ENCODE measurements at regions not wholly inside any gene's neighbourhood (a gene's known extent, or its start where the extent isn't known, plus 50 kb on each side); places are given as distances from the start of the nearest gene placed in this dataset.
"Not testable (repeated sequence)": the region's sequence is repeated elsewhere in the genome, so short reads cannot be mapped to it uniquely, and the experiment has no call there.

DNA sequence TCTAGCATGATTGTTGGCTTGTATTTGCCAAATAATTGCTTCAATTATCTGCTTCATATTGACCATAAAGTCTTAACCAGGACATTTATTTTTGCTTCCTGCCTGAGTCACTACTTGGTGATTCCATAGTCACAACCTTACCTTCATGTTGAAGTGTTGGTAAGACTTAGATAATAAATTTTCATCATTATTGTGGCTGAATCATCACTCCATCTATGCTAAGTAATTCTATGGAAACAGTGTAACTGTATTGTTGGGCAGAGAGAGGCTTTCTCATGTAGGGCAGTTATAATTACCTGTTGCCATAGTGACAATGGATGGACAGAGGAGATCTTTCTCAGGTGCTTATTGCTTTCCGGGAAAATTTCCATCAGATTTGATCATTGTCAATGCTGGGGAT lies 330.7 kb upstream of the LRRC3B start:
- no peak for DNase-seq

DNA sequence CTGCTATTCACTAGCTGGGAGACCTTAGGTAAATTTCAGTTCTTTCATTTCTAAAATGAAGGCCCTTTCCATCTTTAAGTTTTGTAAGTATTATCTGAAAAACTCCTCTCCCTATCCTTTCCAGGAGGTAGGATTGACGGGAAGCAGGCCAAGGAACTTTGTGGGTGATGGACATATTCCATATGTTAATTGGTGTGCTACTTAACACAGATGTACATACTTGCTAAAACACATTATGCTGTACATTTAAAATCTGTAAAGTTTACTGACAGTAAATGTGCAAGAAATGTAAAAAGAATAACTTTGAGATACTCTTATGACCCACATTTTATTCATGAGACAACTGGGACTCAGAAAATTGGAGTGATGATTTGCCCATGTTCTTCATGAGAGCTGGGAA lies 329.8 kb upstream of the LRRC3B start:
- DNase-seq = no peak

DNA sequence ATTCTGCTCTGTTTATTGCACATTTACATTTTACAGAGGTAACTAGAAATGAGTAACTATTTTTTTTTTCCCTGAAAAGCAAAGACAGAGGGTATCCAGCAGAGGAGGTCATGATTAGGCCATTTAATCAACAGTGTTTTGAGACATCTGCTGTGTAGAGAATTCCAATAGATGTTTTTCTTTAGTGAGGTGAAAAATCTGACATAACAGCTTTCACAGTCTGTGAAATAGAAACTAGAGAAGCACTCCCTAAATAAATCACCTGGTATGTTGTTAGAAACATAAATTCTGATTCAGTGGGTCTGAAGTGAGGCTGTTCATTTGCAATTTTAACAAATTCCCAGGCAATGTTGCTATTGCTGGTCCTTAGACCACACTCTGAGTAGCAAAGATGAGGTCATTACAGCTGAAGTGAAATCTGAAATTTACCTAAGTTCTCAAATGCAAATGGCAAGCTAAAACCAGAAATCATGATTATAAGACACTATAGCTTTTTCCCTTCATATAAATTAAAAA lies 329.2 kb upstream of the LRRC3B start:
- no peak for DNase-seq

DNA sequence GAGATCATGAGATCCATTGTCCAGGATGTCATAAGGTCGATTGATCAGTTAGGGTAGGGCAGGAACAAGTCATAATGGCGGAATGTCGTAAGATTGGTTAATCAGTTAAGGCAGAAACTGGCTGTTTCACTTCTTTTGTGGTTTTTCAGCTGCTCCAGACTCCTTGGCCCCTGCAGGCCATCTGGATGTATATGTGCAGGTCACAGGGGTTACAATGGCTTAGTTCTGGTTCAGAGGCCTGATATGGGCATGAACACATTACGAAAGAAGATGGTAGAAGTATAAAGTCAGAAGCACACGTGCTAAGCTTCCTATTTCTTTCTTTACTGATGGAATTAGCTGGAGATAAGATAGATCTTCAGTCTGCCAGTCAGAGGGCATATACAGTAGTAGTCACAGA lies 315.4 kb upstream of the LRRC3B start:
- DNase-seq = no peak

DNA sequence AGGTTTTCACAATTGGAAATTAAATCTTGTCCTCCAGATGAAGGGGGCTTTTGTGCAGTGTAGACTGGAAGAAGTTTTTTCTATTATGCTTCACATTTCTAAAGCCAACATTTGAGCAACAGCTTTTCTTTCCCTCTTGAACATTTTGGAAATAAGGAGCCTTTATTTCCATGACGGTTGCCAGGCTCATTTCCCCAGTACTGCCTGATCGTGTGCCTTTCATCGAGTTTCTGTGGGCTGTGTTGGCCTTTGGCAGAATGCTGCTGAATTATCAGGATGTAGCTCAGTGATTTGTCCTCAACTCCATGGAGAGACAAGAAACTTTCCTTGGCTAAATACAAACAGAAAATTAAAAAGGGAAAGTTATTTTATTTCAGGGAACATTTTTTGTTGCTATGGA lies 314.8 kb upstream of the LRRC3B start:
- DNase-seq = no peak

DNA sequence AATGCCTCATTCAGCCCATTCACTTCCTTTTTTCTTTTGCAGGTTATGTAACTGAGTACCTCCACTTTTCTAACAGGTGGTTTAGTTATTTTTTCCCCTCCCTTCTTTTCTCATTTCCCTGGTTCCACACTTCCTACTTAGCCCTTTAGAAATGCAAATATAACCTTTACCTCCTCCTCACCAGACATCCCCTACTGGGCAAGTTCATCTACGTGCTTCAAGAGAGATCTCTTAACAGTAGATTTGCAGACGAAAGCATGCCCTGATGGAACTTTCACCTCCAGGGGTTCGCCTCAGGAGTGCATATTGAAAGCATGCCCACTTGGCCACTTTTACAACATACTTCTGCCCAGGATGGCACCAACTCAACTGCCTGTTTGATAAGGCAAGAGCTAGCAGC lies 314.1 kb upstream of the LRRC3B start:
- DNase-seq = no peak

DNA sequence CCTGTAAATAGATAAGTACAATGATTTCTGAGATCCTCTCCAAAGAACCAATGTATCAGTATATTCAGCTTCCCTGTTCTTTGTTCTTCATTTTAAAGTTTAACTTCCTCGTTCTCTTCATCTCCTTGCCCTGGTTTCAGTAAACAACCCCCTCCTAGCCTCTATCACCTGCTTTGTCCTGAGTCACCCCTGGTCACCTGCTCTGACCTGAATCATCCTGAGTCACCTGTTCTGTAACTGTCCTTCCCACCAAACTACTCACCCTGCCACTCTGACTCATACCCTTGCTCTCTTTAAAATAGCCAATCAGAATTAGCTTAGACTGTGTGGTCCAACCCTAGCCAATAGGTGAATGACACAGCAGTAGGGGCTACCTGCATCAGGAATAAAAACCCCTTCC lies 313.0 kb upstream of the LRRC3B start:
- not testable (repeated sequence) for DNase-seq

DNA sequence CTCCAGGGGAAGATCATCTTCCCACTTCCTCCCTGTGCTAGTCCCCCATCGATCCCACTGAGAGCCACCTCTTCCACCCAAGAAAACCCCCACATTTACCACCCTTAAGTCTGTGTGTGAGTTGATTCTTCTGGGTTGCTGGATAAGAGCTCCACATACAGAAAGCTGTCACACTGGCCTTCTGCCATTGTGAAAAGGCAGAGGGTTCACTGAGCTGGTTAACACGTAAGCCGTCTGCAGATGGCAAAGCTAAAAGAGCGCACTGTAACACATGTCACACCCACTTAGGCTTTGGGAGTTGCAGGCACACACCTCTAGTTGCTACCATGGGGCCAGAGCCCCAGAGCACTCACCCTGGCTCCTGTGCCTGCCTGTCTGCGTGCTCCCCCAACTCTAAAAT lies 309.8 kb upstream of the LRRC3B start:
- DNase-seq = no peak

DNA sequence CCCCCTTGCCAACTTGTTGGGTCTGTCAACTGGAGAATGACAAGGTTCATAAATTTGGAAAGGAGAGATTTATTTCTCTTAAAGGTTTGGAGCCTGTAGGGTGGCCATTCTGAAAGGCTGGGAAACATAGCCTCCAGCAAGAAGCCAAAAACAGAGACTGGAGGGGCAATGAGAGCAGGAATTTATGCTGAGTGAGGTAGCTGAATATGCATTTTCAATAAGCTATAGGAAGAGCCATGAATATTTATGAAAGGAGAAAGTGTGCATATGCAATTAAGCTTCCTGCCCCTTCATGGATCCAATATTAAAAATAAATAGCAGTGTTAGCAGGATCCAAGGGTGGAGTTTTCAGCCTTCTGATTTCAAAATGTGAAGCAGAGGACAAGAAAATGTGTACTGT lies 306.1 kb upstream of the LRRC3B start:
- DNase-seq = no peak

DNA sequence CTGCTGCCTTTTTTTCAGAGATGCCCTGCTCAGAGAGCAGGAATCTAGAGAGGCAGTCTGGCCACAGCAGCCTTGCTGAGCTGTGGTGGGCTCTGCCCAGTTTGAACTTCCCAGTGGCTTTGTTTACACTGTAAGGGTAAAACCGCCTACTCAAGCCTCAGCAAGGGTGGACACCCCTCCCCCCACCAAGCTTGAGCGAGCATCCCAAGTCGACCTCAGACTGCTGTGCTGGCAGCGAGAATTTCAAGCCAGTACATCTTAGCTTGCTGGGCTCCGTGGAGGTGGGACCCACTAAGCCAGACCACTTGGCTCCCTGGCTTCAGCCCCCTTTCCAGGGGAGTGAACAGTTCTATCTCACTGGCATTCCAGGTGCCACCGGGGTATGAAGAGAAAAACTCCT lies 298.8 kb upstream of the LRRC3B start:
- DNase-seq = not testable (repeated sequence)

DNA sequence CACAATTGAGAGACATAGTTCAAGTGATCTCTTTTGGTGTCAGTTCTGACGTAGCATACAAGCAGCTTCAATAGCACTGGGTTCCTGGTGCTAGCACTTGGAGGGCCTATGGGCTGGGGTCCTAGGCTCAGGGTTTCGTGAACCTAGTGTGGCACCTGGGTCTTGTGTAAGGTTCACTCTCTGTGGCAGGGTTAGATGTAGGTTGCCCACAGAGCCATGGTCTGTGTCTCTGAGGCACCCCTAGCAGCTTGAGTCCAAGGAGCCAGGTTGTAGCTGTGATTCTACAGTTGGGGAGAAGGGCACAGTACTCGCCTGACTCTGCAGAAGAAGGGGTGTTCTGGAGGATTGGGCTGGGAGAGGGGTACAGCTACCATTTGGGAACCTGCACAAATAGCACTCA lies 282.6 kb upstream of the LRRC3B start:
- DNase-seq = no peak

DNA sequence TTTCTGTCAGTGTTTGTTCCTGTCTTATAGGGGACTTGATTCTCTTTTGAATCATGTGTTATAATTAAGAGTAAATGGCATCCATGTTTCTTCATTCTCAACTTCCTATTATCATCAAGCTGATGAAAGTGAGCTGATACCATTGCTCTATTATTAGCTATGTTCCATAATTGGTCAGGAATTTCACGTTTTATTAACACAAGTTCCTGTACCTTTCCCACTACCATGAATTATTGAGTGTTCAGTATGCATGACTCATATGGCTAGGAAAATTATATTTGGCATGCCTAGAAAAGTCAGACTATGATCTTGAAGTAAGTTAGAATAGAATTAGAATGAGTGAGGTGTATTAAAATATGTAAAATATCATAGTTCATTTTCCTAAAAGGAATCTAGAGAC lies 278.9 kb upstream of the LRRC3B start:
- DNase-seq = no peak

DNA sequence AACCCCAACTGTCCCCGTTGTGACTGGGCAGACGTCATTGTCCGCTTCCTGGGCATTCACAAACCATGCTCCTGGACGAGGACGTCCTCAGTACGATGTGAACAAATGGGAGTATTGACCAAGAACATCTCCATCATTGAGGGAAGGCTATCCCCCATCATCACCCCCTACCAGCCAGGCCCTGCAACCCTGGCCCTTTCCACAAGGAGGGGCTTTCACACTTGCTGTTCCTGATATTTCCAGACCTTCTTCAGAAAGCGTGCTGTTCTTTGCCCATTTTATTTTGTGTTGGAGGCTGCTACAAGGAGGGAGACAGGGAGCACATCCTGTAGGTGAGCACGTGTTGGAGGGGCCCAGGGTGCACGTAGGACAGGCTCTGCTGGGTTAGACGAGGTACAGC lies 277.0 kb upstream of the LRRC3B start:
- no peak for DNase-seq

DNA sequence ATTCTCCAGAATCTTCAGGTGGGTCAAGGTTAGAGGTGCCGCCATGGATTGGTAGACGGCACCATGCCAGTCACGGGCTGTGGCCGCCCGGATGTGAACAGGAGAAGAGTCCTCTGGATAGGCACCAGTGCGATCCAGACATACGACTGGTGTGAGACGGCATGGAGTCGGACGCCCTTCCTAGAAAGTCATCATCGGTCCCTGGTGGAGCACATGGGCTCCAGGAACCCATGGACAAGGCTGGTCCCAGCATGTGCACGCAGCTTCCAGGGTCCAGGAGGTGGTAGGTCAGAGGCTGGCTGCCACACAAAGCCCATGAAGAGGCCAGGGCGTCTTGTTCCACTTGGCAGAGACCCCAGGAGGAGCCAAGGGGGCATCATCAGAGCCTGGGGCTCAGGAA lies 276.1 kb upstream of the LRRC3B start:
- no peak for DNase-seq

DNA sequence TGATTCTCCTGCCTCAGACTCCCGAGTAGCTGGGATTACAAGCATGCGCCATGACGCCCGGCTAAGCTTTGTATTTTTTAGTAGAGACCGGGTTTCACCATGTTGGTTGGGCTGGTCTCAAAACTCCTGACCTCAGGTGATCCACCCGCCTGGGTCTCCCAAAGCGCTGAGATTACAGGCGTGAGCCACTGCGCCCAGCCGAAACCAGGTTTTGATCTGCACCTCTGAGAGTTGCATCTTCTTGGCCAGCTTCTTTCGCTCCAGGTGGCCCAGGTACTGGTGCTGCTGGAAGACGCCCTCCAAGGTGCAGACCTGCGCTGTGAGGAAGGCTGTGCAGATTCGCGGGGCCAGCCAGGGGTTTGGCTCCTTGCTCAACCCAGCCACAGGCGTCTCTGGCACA lies 275.4 kb upstream of the LRRC3B start:
- no peak for DNase-seq

DNA sequence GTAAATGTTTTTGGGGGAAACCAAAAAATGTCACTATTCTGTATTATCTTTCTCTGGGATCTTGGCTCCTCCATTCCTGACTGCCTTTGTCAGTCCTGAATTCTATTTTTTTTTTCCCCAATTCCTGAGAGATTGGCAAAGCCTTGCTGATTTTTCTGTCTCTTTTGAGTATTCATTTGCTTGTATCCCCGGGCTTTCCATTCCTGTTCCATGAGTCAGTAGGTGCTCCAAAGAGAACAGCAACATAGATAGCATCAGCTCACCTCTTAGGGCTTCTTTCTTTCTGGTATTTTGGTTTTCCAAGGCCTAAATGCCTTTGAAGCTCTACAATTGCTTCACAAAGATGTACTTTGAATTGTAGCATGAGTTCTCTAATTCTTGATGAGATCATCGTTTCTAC lies 271.7 kb upstream of the LRRC3B start:
- no peak for DNase-seq

DNA sequence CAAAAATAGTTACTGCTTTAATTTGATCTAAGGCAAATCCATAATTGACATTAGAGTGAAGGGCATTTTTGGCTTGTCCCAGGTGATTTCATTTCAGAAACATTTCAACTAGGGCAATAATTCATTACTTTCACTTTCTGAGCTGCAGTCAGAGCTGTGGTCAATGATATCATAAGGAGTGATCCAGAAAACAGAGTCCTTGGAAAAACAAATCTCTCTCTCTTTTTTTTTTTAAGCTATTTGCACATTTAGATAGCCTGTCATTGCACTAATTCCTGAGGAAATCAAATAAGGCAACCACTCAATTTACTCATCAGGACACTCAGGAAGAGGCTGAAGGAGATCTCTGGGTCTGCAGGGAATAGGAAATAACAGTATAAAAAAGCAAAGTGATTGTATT lies 269.5 kb upstream of the LRRC3B start:
- DNase-seq = no peak

DNA sequence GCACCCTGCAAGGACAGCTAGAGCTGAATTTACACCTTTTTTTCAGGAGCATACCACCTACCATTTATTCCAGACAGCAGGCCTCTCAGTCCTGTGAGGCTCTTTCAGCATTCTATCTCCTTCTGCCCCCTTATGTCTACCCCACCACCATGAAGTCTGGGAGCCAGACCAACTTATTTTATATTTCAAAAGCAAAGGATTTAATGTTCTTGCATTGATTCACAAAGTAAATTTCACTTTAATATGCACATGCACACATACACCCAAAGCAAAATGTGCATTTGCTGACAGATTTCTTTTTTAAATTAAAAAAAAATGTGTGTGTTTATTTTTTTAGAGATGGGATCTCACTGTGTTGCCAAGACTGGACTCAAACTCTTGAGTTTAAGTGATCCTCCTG lies 264.2 kb upstream of the LRRC3B start:
- DNase-seq = no peak

DNA sequence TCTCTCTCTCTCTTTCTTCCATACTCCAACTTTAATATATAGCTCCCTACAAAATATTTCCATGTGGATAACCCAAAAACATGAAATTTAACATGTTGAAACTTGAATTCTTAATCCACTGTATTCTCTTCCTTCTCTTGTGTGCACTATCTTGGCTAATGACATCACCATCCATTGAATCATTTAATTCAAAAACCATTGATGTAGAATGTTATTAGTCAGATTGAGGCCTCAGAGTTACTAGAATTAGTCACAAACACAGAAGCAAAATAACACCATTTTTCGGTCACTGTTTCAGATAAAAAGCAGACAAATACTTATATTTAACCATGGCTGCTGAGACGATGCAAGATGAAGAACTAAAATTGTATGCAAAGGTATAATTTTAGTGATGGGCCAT lies 256.9 kb upstream of the LRRC3B start:
- no peak for DNase-seq

DNA sequence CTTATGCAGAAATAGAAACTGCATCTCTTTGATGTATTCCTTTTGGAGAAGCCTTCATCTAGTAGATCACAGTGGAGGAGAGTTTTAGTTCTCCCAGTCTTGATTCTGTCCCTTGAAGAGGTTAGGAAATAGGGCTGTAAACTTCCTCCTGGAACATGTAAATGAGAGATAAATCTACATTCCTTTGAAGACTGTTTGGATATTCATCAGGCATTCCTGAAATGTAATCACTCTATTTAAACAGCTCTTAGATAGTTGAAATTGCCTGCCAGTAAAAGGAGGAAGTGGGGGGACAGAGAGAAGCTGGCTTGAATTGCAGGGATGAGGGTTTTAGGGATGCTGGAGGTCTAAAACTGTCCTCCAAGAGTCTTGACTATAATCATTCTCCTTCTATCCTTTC lies 254.3 kb upstream of the LRRC3B start:
- DNase-seq = no peak

DNA sequence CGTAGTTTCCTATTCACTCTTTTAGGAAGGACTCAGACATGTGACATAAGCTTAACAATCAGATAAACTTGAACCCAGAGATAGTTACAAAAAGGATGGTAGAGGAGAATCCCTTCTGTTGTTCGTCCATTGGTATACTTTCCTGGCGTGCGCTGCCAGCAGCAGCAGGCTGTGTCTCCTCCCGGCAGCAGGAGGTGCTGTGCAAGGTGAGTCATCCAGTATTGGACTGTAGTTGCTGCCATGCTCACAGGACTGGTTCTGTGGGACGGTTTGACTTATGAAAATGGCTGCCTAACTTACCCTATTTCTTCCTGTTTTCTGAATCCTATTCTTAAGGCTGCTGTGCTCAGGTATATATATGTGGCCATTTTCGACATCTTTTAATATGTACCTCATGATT lies 253.4 kb upstream of the LRRC3B start:
- DNase-seq = no peak

DNA sequence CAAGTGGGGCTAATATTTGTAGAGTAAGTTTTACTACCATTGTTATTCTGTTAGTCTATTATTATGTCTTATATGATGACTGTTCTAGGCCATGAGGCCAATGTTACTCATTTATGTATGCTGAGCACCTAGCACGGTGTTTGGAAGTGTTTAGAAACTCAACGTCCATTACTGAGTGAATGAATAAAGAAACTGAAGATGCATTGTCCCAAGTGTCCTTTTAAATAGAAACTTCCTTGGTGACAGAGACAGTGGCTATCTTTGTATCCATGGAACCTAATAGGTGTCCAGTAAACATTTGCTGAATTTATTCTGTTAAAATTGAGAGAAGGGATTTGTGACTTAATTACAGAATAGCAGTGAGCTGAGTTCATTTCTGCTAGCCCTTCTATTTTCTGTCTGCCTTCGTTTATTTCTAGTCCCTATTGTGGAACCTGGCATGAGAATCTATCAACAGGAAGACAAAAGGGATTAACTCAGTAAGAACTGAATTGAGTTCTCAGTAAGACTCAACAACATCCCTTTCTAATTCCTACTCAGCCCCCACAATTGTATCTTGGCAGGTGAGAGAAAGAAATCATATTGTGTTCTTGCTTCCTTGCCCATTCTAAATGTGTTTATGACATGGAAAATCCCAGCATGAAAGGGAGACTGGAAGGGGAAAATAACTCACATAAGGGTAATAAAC lies 246.6 kb upstream of the LRRC3B start:
- no peak for DNase-seq

DNA sequence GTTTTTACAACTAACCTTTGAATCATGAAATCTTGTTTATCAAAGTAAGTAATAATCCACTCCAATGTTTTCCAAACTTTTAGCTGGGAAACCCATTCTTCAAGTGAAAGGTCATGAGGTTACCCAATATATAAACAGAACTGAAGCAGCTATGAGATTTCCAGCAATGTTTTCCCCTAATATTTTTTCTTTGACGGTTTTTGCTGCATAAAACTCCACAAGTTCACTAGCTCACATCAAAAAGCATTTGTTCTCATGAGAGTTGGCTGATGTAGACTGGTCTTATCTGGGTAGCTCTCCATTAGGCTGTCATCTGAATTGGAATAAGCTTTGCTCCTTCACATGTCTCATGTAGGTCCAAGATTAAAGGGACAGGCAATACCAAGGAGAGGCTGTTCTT lies 241.2 kb upstream of the LRRC3B start:
- no peak for DNase-seq

DNA sequence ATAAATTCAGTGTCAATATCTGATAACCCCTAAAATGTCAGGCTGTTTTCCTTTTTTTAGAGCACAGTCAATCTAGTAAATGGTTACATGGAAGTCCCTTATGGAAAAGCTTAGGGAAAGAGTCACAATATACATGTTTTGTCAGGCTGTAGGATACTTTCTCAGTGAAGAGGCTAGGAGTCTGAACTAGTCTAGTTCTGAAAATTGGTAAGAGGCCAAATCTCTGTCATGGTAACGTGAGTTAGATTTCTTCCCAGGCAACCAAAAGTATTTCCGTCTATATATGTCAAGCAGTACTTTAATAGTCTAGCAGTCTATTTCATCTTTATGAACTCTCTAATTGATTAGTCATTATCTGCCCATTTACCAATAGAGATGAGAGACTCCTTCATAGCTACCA lies 215.9 kb upstream of the LRRC3B start:
- DNase-seq = no peak

DNA sequence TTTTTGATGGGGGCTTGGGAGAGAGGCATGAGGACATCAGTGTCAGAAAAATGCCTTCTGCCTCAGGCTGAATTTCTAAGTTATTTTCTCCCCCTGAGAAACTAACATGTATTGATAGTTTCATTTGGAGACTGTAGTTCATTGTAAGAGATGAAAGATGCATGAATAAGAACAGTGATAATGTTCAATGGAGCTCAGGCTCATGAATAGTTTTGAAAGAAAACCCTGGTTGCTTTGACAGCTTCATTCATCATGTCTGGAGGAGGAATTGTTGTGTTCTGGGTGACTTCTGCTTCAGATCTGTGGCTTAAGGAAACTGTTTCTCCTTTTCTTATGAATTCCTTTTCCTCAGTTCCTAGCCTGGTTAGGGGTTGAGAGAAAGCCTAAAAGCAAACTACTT lies 204.0 kb upstream of the LRRC3B start:
- no peak for DNase-seq

DNA sequence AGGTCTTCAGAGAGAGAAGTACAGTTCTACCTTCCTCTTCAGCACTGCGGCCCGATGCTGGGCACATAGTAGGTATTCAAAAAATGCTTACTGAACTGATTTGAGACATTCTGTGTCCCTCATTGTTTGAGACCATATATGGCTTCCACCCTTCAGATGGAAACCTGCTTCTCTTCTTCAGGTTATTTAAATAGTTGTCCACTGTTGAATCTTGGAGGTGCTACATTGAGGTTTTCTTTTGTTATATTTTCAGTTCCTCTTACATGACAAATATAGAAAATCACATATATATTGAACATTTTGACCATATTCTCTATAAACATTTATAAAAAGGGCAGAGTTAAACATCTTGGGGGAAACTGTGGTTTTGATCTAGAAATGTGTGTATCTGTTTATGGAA lies 200.2 kb upstream of the LRRC3B start:
- no peak for DNase-seq
